HS-5 (cell line): ENCODE measurements at regions not wholly inside any gene's neighbourhood (a gene's known extent, or its start where the extent isn't known, plus 50 kb on each side); places are given as distances from the start of the nearest gene placed in this dataset.

ENCODE experiments used
- DNase-seq: peaks from one replicate; pipeline ENCODE4 v3.0.0-alpha.2; 2012; ENCODE audit warnings: low read depth

DNA sequence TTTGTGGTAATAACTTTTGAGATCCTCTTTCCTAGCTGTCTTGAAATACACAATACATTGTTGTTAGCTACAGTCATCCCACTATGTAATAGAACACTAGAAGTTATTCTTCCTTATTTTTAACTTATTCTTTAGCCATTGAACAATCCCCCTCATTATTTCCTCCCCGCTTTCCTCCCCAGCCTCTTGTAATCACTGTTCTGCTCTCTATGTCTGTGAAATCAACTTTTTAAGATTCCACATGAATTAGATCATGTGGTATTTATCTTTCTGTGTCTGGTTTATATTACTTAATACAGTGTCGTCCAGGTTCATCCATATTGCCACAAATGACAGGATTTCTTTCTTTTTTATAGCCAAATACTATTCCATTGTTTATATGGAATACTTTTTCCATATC is 72.9 kb downstream of the SLC10A2 start:
- DNase-seq, result no peak

DNA sequence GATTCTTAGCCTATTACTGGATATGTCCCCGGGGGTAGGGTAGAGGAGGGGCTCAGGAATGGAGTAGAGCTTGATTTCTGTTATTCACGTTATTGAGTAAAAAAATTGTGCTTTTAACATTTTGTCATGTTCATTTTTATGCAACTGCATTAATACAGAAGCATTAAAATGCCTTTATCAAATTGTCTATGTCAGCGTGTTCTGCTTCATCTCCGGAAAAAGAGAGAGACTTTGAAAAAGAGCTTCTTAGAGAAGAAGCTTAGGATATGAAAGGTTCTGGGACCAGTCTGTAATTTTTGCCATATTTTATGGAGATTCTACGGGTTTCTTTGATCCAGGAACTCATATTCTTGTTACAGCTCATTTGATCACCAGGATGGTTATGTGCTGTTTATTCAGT is 82.0 kb downstream of the SLC10A2 start:
- no peak for DNase-seq

DNA sequence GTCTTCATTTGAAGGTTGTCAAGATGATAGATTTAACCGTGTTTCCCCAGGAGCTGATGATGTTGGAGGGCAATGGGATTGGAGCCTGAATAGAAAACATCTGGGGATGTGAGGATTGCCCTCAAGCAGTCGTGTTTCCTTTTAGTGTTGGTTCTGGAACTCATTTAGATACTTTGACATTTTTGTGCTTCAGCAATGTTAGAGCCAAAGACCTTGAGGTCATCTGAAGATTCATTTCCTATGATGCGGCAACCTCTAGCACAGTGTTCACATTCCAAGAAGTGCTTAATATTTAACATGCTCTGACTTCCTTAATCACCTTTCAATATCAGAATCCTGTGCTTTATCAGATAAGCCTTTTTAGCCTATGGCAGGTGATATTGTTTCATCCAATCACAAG is 82.7 kb downstream of the SLC10A2 start:
- DNase-seq, result peak; percentile 61

DNA sequence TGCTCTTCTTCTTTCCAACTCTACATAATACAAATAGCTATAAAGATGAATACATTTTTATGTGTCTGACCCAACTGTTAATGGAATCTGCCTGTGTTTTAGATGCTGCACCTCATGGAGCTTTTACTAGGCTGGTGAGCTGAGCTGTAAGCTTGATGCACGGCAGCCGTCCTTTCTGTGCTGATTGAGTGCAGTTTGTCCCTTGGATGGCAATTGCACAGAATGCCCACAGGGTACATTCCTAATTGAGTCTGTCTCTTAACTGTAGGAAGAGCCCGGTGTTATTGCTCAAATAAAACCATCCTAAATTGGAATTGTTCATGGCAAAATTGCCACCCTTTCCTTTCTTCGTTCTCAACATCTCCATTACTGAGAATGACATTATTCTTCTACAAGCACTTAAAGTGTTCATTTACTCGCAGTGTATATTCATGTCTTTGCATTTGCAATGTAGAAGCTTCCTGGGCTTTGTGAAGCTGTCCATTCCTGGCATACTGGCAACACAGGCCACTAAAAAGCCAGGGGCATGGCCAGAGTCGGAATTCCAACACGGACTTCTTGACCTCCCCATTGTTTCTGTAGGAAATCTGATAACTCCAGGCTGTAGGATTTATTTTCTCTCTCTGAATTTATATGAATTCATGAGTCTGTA is 85.8 kb downstream of the SLC10A2 start:
- DNase-seq, result no peak

DNA sequence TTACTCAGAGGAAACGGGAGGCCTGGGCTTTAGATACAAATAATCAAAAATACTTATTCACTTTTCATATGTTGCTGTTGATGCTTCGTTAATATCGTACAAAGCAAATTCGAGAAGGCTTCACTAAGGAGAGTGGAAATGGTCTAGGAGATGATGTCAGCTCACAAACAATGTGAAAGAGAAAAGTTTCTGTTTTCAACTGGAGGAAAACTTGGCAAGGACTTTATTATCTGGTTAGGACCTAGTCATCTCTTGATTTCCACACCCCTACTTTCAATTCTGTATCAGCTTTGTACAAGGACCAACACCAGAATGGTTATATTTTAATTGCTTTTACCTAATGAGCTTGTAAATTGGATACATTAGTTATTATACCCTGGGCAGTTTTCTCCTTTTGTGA is 88.0 kb downstream of the SLC10A2 start:
- DNase-seq, result peak; percentile 13

DNA sequence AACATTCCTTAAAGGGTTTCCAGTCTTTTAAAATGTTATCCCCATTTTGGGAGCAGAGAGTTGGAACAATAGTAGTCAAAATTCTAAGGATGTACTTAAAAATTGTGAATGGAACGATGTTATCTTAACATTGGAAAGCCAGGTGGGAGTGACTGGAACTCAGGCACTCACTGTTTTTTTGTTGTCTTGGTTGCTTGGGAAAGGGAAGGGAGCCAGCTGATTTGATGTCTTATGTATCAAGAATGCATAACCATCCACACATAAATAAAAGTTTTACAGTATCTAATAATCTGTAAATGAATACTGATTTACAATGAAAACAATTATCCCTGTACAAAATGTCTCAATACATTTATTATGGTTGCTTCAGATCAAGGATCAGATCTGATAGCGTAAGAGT is 88.7 kb downstream of the SLC10A2 start:
- DNase-seq, result peak; percentile 8

DNA sequence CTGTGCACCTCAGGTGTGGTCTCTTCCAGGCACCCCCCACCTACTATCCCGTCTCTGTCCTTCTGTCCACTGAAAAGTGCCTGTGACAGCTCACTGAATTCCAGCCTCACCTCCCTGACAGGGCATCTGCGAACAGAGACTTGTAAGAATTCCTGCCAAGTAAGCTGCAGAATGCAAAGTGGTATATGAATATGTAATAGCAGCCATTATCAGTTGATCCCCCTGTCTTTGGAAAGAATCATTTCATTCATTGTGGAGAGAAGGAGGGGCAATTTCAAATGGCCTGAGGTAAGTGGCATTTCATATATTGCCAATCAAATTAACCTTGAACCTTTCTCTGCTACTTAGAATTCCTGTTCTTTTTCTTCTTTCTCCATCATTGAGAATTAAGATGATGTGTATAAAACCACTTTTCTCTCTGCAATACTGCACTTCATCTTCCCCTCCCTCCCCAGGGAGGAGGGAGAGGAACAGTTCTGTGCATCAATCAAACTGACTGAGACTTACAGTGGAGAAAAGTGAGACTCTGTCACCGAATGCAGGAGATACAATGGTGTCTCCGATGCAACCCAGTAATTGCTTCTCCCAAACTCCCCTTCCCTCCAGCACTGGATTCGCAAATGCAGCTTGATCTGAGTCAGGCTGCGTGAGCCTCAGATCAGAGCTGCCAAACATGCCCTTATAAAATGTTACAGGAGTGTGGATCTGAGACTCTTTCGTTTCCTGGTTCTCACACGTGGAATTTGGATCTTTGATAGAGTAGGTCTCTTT is 91.7 kb downstream of the SLC10A2 start:
- no peak for DNase-seq

DNA sequence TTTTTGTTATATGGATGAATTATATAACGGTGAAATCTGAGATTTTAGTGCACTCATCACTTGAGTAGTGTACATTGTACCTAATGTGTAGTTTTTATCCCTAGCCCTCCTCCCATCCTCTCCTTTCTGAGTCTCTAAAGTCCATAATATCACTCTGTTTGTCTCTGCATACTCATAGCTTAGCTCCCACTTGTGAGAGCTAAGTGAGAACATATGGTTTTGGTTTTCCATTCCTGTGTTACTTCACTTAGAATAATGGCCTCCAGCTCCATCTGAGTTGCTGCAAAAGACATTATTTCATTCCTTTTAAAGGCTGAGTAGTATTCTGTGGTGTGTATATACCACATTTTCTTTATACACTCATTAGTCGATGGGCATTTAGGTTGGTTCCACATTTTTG is 94.0 kb downstream of the SLC10A2 start:
- DNase-seq, result no peak

DNA sequence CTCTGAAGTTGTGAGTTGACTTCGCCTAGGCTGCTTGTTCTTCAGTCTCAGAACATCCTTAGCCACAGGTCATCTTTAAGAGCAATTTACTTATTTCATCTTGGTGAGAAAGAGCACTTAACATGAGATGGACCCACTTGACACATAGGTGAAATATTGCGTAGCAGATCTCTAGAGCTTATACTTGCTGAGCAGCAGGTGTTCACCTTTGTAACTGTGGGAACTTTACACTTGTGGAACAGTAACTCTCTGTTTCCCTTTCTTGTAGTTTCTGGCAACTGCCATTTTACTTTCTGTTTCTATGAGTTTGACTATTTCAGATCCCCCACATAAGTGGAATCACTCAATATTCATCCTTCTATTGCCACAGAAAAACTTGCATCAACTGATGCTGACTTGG is 95.7 kb downstream of the SLC10A2 start:
- DNase-seq, result no peak

DNA sequence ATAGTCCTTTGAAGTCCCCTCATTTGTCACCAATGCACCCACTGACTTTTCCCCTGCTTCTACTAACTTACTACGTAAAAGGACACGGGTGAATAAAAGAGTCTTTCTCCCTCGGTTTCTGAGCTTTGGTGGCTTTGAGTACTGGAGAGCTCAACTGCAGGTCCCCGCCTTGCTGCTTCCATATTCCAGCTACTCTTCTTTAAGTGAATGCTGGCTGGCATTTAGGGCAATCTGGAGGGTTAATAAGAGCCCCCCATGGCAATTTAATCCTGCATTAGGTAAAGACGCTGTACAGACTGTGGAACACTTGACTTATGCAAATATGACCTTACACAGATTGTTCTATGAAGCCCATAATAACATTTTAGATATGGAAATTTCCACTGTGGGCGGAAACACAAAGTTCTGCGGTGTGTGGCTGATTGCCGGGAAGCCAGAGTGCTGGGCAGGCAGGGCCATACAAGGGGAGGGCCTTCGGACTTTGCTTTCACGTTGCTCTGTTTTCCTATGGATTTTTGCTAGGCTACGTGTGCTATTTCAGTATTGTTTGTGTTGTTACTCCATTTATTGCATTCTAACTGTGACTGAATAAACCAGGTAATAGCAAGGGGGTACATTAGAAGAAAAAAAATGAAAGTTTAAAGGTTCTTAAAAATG is 97.5 kb downstream of the SLC10A2 start:
- no peak for DNase-seq

DNA sequence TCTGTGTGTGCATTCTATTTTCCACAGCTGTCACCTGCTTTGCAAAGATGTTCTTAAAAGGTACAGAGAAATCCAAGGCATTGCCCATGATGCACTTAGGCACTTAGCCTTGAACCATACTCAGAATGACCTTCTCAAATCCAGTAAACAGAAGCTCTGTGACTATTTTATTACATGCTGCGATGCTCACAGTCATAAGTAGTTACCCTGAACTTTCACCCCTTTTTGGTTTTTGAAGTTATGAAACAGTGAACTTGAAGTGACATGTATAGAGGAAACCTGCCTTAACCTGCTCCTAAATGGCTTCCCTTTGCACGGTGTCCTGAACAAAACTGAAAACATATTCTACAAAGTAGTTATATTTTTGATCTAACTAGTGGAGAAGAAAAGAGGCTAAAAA is 100.4 kb downstream of the SLC10A2 start:
- no peak for DNase-seq

DNA sequence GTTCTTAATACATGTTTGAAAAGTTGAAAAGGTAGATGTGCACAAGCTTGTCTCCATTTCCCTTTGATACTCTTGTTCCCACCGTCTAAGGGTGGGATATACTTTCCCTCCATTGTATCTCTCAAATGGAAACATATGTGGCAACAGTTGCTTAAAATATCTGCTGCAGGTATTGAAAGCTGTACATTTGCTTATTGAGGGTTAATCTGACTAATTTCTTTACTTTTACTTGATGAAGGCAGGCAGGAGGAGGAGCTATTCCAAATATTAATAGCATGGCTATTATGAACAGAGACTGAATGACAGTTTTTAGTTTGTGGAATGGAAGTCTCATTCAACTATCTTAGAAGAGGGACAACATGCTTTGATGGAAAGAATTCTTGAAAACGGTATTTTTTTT is 103.8 kb downstream of the SLC10A2 start:
- no peak for DNase-seq

DNA sequence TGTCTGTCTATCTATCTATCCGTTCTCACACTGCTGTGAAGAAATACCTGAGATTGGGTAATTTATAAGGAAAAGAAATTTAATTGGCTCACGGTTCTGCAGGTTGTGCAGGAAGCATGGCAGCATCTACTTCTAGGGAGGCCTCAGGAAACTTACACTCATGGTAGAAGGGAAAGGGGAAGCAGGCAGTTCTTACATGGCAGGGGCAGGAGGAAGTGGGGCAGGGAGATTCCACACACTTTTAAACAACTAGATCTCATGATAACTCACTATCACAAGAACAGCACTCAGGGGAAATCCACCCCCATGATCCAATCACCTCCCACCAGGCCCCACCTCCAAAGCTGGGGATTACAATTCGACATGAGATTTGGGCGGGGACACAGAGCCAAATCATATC is 105.3 kb downstream of the SLC10A2 start:
- no peak for DNase-seq

DNA sequence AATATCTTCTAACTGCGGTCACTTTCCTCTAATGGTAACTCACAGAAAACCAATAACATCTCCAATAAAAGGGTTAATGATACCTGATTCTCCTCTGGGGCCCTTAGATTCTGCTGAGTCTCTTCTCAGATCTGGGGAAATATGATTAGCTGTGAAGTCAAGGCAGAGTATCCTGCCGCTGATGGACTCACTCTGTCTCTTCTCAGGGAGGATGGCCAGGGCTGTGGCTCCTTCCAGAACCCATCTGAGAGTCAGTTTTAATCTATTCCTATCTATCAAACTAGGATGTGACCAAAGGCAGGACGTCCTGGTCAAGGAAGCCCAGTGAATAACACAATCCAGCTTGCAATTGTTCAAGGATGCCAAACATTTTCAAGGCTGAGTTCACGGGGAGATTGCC is 109.8 kb downstream of the SLC10A2 start:
- DNase-seq, result no peak

DNA sequence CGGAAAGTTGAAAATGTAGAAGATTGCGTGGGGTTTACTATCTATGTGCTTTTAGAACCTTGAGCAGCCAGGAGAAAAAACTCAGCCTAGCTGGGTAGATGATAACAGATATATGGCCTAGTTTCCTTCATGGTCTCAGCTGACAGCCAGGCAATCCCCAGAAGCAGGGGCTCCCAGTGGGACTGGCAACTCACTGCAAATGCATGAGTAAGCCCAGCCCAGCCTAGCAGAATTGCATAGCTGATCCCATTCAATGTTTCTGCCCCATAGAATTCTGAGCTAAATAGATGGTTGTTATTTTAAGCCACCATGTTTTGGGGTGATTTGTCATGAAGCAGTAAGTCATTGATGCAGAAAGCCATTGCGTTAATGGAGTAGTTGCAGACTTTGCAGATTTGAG is 108.5 kb downstream of the ERCC5 start:
- no peak for DNase-seq

DNA sequence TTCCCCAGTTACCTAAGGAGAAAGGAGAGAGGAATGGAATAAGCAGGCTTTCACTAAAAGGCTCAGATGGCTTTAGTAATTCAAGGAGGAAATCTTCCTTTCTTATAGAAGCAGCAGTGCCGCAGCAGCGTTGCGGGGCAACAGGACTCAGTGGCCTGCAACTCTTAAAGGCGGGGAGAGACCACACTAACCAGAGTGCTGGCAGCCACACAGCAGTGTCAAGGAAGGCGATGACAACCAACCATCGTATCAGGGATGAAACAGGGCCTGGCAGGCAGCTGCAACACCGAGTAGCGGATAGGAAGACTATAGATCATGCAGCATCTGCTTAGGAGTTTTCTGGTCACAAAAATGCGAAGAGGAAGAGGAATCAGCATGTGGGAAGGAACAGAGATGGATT is 106.0 kb downstream of the ERCC5 start:
- DNase-seq, result no peak

DNA sequence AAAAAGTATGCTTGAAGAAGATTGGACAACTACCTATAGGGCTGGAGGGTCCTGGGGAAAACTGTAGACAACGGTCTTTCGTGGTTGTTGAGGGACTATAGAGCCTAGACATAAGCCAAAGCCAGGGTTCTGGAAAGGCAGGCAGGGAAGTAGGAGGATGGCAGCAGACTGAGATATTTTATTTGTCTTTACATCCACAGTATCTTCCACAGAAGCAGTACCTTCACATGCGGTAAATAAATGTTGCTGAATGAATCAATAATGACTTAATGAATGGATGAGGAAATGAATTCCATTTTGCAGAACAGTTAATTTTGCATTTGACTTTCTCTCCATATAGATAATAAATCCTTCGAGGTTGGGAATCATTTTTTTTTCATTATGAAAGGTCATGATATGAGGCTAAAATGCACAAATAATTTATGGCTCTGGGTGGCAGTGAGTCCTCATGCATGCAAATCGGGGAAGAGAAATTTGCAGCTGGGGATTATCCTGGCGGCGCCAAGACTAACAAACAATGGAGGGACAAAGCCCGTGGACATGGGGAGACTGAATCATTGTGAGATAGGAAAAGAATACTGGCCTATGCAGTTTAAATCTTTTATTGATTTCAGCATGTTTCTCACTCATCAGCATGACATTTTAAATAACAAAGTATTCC is 102.0 kb downstream of the ERCC5 start:
- DNase-seq, result no peak

DNA sequence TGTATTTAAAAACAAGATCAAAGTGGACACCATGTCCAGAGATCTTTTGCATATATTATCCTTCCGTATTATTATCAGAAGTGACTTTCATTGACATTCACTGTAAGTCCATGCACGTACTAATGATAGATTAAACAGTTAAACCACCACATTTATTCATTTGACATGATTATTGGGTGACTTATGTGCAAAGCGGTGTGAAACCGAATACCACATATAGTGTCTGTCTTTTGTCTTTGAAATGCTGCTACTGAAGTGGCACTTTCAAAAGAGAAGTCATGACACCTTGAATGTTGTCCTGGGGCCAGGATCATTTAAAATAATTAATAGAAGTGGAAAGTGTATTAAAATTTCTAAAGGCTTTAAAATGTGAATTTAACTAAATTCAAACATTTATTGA is 100.1 kb downstream of the ERCC5 start:
- no peak for DNase-seq

DNA sequence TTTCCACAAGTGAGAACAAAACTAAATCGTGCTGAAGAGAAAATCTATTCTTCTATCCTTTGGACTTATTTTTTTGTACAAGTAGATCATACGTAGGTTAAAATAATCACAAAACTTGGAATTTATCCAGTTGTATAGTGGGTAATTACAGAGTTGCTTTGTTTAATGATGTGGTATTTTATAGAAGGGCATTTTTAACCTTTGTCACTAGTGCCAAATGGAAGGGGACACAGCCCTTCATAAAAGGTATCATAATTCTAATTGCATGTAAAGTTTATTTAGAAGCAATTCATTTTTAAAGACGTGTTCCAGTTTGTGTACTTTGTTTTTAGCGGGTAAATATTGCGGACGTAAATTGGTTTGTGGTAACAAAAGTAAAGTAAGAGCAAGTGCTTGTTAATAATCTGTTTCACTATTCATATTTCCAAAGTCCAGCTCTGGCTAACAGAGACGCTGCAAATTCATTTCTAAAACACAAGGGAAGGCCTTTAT is 99.5 kb downstream of the ERCC5 start:
- DNase-seq, result no peak

DNA sequence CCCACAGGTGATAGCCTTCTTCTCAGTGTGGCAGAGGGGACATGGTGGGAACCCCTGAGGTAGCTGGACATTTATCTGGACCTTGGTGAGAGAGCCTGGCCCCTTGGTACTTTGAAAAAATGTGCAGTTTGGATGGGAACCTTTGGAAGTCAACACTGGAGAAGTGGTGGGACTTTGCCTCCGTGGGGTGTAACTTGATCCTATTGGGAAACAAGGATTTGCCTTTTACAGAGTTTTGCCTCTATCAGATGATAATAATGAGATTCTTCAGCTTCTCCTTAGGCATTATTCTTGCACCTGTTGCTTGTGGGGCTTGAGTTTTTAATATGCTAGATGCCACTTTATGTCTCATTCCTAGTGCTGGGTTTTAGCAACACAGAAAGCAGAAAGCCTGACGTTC is 99.0 kb downstream of the ERCC5 start:
- DNase-seq, result no peak

DNA sequence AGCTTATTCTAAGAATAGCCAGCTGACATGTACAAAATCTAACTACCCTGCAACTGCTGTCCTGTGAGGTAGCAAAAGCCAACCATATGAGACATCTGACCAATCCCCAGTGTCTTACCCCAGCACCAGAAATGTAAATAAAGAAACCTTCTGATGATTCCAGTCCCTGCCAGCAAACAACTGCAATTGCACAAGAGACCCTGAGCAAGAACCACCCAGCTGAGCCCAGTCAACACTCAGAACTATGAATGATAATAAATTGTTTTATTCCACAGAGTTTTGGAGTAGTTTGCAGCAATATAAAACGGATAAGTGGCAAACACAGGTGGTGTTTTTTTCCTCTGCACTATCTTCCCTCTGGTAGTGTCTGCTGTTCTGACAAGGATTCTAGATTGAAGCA is 94.9 kb downstream of the ERCC5 start:
- DNase-seq, result no peak

DNA sequence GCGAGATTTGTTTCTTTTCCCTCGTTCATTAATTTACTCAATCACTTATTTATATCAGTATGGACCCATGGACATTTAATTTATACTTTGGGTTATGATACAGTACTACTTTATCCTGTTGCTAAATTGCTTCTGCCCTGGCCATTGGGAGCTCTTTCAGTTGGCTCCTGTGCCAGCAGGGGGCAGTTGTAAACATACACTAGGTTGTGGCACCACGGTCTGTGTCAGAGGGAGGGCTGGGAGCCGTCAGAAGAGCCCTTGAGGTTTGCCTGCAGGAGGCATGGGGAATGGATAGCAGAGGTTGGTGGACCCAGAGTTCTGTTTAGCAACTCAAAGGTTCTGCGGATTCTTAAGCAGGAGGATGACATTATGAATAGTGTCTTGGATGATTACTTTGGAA is 94.3 kb downstream of the ERCC5 start:
- no peak for DNase-seq

DNA sequence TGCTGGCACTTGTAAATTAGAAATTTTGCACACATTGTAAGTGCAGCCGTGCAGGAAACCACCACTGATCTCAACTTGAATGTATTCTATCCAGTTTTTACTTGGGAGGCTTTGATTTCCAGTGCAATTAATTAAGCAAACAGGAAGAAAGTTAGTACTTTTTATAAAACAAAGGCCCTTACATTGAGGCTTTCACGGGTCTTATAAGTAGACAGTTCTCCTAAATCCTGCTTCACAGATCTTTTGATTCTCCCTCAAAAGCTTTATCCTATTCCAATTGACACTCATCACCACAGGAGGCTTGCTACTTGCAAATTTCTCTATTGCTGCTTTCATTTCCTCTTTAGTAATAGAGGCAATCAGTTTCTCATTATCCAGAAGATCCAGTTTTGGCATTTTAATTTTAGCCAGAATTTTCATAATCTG is 90.1 kb downstream of the ERCC5 start:
- no peak for DNase-seq
